ENCODE measurements at regions not wholly inside any gene's neighbourhood (a gene's known extent, or its start where the extent isn't known, plus 50 kb on each side); places are given as distances from the start of the nearest gene placed in this dataset.

- no peak overlapping the region for H3K27ac ChIP-seq
- no peaks in the 10 kb centered on the region for H3K9me3 ChIP-seq
- intact Hi-C loops (cut with DNase I; ENCODE audit: low total_unique reads) (no loop called here), in situ Hi-C loops (cut with MboI; ENCODE audit: low pct_ligation_motif_present in 1 of 4, low pct_unique_long_range_greater_than_20kb in 1 of 4, low sequenced_read_pairs in 3 of 4) (loop anchor here in 1 of 4 donors (25.0 kb wide), 1 partner anchor 428 kb away; no protein-coding TSS in a partner anchor)
- H3K4me1 ChIP-seq = no peaks in the 10 kb centered on the region
- no peaks in the 10 kb centered on the region for H3K36me3 ChIP-seq
- H3K4me3 ChIP-seq = no peak overlapping the region
- no peak for TF ChIP-seq POLR2AphosphoS5 (IDR thresholded peaks at IDR 0.05)
- TF ChIP-seq POLR2A (IDR thresholded peaks at IDR 0.05) = no peak
- no peak for TF ChIP-seq CTCF (IDR thresholded peaks at IDR 0.05)
- no peak for TF ChIP-seq EP300 (IDR thresholded peaks at IDR 0.05; ENCODE audit: low read depth)
- 75 to 78% methylated on average over 4 of the region's 4 CpGs for WGBS, 2 donors (ENCODE audit: low coverage in 1 of 2)
- H3K27me3 ChIP-seq = no peaks in the 10 kb centered on the region
- DNase-seq = no peak
These were observed 75.3 kb upstream of the PLCL2 start for GRCh38 chr3:16809482-16809881.

GRCh38 chr3:16809993-16810392 lies 74.8 kb upstream of the PLCL2 start:
- Histone ChIP-seq H3K4me1 (no peaks in the 10 kb centered on the region), H3K27ac (no peak overlapping the region), H3K27me3 (no peaks in the 10 kb centered on the region), H3K36me3 (no peaks in the 10 kb centered on the region), H3K4me3 (no peak overlapping the region), H3K9me3 (no peaks in the 10 kb centered on the region)
- no peak for DNase-seq
- in situ Hi-C loops (cut with MboI; ENCODE audit: low pct_ligation_motif_present in 1 of 4, low pct_unique_long_range_greater_than_20kb in 1 of 4, low sequenced_read_pairs in 3 of 4) = loop anchor here in 1 of 4 donors (25.0 kb wide), 1 partner anchor 427 kb away; no protein-coding TSS in a partner anchor
- WGBS, 2 donors (ENCODE audit: low coverage in 1 of 2) = 85 to 100% methylated on average over 2 of the region's 2 CpGs
- no peak for TF ChIP-seq CTCF (IDR thresholded peaks at IDR 0.05)
- TF ChIP-seq POLR2AphosphoS5 (IDR thresholded peaks at IDR 0.05) = no peak
- no peak for TF ChIP-seq EP300 (IDR thresholded peaks at IDR 0.05; ENCODE audit: low read depth)
- TF ChIP-seq POLR2A (IDR thresholded peaks at IDR 0.05) = no peak
- intact Hi-C loops (cut with DNase I; ENCODE audit: low total_unique reads) = no loop called here

- H3K27me3 ChIP-seq = no peaks in the 10 kb centered on the region
- no peaks in the 10 kb centered on the region for H3K4me1 ChIP-seq
- H3K27ac ChIP-seq = no peak overlapping the region
- no peak overlapping the region for H3K4me3 ChIP-seq
- no peaks in the 10 kb centered on the region for H3K9me3 ChIP-seq
- intact Hi-C loops (cut with DNase I; ENCODE audit: low total_unique reads) = no loop called here
- DNase-seq = no peak
- TF ChIP-seq POLR2AphosphoS5 (IDR thresholded peaks at IDR 0.05) = no peak
- TF ChIP-seq POLR2A (IDR thresholded peaks at IDR 0.05) = no peak
- no peak for TF ChIP-seq EP300 (IDR thresholded peaks at IDR 0.05; ENCODE audit: low read depth)
- WGBS, 2 donors (ENCODE audit: low coverage in 1 of 2) = 73 to 75% methylated on average over 6 to 7 of the region's 7 CpGs
- in situ Hi-C loops (cut with MboI; ENCODE audit: low pct_ligation_motif_present in 1 of 4, low pct_unique_long_range_greater_than_20kb in 1 of 4, low sequenced_read_pairs in 3 of 4) = loop anchor here in 1 of 4 donors (25.0 kb wide), 1 partner anchor 427 kb away; no protein-coding TSS in a partner anchor
- H3K36me3 ChIP-seq = no peaks in the 10 kb centered on the region
These were observed 74.0 kb upstream of the PLCL2 start for GRCh38 chr3:16810593-16811367.

- Histone ChIP-seq H3K36me3 (no peaks in the 10 kb centered on the region), H3K4me1 (no peaks in the 10 kb centered on the region), H3K27ac (no peak overlapping the region), H3K9me3 (no peaks in the 10 kb centered on the region), H3K4me3 (no peak overlapping the region), H3K27me3 (no peaks in the 10 kb centered on the region)
- TF ChIP-seq EP300 (IDR thresholded peaks at IDR 0.05; ENCODE audit: low read depth) (no peak), POLR2AphosphoS5 (IDR thresholded peaks at IDR 0.05) (no peak), CTCF (IDR thresholded peaks at IDR 0.05) (no peak), POLR2A (IDR thresholded peaks at IDR 0.05) (no peak)
- in situ Hi-C loops (cut with MboI; ENCODE audit: low pct_ligation_motif_present in 1 of 4, low pct_unique_long_range_greater_than_20kb in 1 of 4, low sequenced_read_pairs in 3 of 4) (loop anchor here in 1 of 4 donors (25.0 kb wide), 1 partner anchor 425 kb away; no protein-coding TSS in a partner anchor), intact Hi-C loops (cut with DNase I; ENCODE audit: low total_unique reads) (no loop called here)
- 97 to 100% methylated on average over 1 of the region's 1 CpG for WGBS, 2 donors (ENCODE audit: low coverage in 1 of 2)
- no peak for DNase-seq
These were observed 72.8 kb upstream of the PLCL2 start for GRCh38 chr3:16811950-16812349.

Measured in transverse colon (tissue), 4 donors.